ENCODE measurements at regions not wholly inside any gene's neighbourhood (a gene's known extent, or its start where the extent isn't known, plus 50 kb on each side); places are given as distances from the start of the nearest gene placed in this dataset.
"Not testable (repeated sequence)": the region's sequence is repeated elsewhere in the genome, so short reads cannot be mapped to it uniquely, and the experiment has no call there.

GRCh38 chr4:159715180-159715579 lies 612.3 kb downstream of the RAPGEF2 start:
- TF ChIP-seq CTCF, EZH2phosphoT487 (IDR thresholded peaks at IDR 0.05; ENCODE audit: low read length): not testable (repeated sequence)

Measured in MM.1S (cell line).